Omental fat pad (tissue), 3 donors: ENCODE measurements at regions not wholly inside any gene's neighbourhood (a gene's known extent, or its start where the extent isn't known, plus 50 kb on each side); places are given as distances from the start of the nearest gene placed in this dataset.

Source experiments
- ATAC-seq: fragments of 150-250 bp; one replicate; pipeline ENCODE4 v1.9.1; 2016; ENCODE audit warnings: mild to moderate bottlenecking, moderate library complexity; ENCODE audit not compliant: low FRiP score
- DNase-seq: peaks from one replicate; pipeline ENCODE4 v3.0.0-alpha.2; 2019; ENCODE audit warnings: low spot score
- CTCF ChIP-seq, 3 donors: fragments of 450-650 bp; IDR thresholded peaks; one replicate each; pipeline ENCODE4 v1.5.1; 2016 to 2017; ENCODE audit warnings: antibody characterized with exemption in 3 of 3, mild to moderate bottlenecking in 3 of 3, moderate library complexity in 2 of 3

- TF ChIP-seq CTCF (IDR thresholded peaks at IDR 0.05) = no peak
- ATAC-seq (no peak), DNase-seq (no peak)
Measured at GRCh38 chr5:26791021-26791420, 247.4 kb downstream of the CDH9 start.

- ATAC-seq (no peak), DNase-seq (no peak)
- no peak for TF ChIP-seq CTCF (IDR thresholded peaks at IDR 0.05)
Measured at GRCh38 chr5:26763215-26763614, 275.2 kb downstream of the CDH9 start.

- TF ChIP-seq CTCF (IDR thresholded peaks at IDR 0.05) = no peak
- ATAC-seq (no peak), DNase-seq (no peak)
Measured at GRCh38 chr5:26761446-26761845, 276.9 kb downstream of the CDH9 start.

- DNase-seq = no peak
- TF ChIP-seq CTCF (IDR thresholded peaks at IDR 0.05) = no peak
- no peak for ATAC-seq
Measured at GRCh38 chr5:26761045-26761444, 277.3 kb downstream of the CDH9 start.

GRCh38 chr5:26757941-26758340, 280.4 kb downstream of the CDH9 start:
- ATAC-seq = no peak
- no peak for DNase-seq
- no peak for TF ChIP-seq CTCF (IDR thresholded peaks at IDR 0.05)

- no peak for DNase-seq
- no peak for TF ChIP-seq CTCF (IDR thresholded peaks at IDR 0.05)
- ATAC-seq = no peak
Measured at GRCh38 chr5:26749829-26750228, 288.6 kb downstream of the CDH9 start.

- ATAC-seq = no peak
- no peak for TF ChIP-seq CTCF (IDR thresholded peaks at IDR 0.05)
Measured at GRCh38 chr5:26740182-26740581, 298.2 kb downstream of the CDH9 start.

More at GRCh38 chr5:26740182-26740581, 298.2 kb downstream of the CDH9 start:
- DNase-seq = no peak
